ENCODE measurements at regions not wholly inside any gene's neighbourhood (a gene's known extent, or its start where the extent isn't known, plus 50 kb on each side); places are given as distances from the start of the nearest gene placed in this dataset.

GRCh38 chr10:128469515-128469914 is 343.3 kb upstream of the MKI67 start:
- POLR2A ChIA-PET, result no interaction called here
- no peaks in the 10 kb centered on the region for H3K79me2 ChIP-seq (ENCODE audit: control insufficient read depth, insufficient read depth, low read length)
- H2AFZ ChIP-seq (ENCODE audit: low read depth, low read length), result no peak overlapping the region
- BruUV-seq (replicated peaks), result no TSS peak
- no peak overlapping the region for H3K4me2 ChIP-seq (ENCODE audit: insufficient read depth, low read length)
- H3K4me1 ChIP-seq (ENCODE audit: control insufficient read depth, extremely low read depth, insufficient read depth, low read length), result no peaks in the 10 kb centered on the region
- DNase-seq (ENCODE audit: low read depth, low spot score), result no peak
- TF ChIP-seq FOS (IDR thresholded peaks at IDR 0.05; ENCODE audit: borderline replicate concordance, insufficient read depth, low read length) (no peak), POLR2AphosphoS5 (IDR thresholded peaks at IDR 0.05; ENCODE audit: insufficient read depth, low read depth, low read length) (no peak), EZH2 (IDR thresholded peaks at IDR 0.05; ENCODE audit: borderline replicate concordance, low read depth, low read length, severe bottlenecking) (no peak), JUN (IDR thresholded peaks at IDR 0.05; ENCODE audit: borderline replicate concordance, insufficient read depth, insufficient read length, low read depth) (no peak), POLR2A (IDR thresholded peaks at IDR 0.05; ENCODE audit: low read depth, low read length) (no peak), MAX (IDR thresholded peaks at IDR 0.05; ENCODE audit: insufficient read depth, insufficient read length) (no peak), MYC (IDR thresholded peaks at IDR 0.05; ENCODE audit: low read depth, low read length) (no peak), CTCF (IDR thresholded peaks at IDR 0.05; ENCODE audit: extremely low read depth in 1 of 2, insufficient read depth in 1 of 2, low read depth in 1 of 2, low read length in 2 of 2) (no peak), GATA2 (IDR thresholded peaks at IDR 0.05; ENCODE audit: insufficient read depth, insufficient read length, low read depth, low read length) (no peak)
- CTCF ChIA-PET, result no interaction called here
- FAIRE-seq, result no peak
- intact Hi-C loops (cut with micrococcal nuclease), result no loop called here
- H3K36me3 ChIP-seq (ENCODE audit: control insufficient read depth in 2 of 2, extremely low read depth in 1 of 2, insufficient read depth in 2 of 2, low read length in 2 of 2), result no peaks in the 10 kb centered on the region
- no peak overlapping the region for H3K9ac ChIP-seq (replicated peaks; ENCODE audit: extremely low read depth, insufficient read depth, low read length)
- no peak overlapping the region for H3K4me3 ChIP-seq (replicated peaks in 1 of 3; ENCODE audit: insufficient read depth in 1 of 3, low read depth in 1 of 3, low read length in 3 of 3)
- no peaks in the 10 kb centered on the region for H3K9me1 ChIP-seq (replicated peaks; ENCODE audit: control insufficient read depth, extremely low read depth, insufficient read depth, low read length)
- dilution Hi-C loops (cut with MboI; ENCODE audit: extremely low pct_ligation_motif_present, low sequenced_read_pairs), result no loop called here
- H3K27me3 ChIP-seq (ENCODE audit: control insufficient read depth in 2 of 2, insufficient read depth in 2 of 2, low read length in 2 of 2), result no peaks in the 10 kb centered on the region
- H4K20me1 ChIP-seq (replicated peaks; ENCODE audit: control insufficient read depth, extremely low read depth, insufficient read depth, low read length), result no peaks in the 10 kb centered on the region
- no peak overlapping the region for H3K27ac ChIP-seq (ENCODE audit: insufficient read depth, low read depth, low read length)
- peaks cover 2% of the 10 kb centered on the region for H3K9me3 ChIP-seq (replicated peaks; ENCODE audit: control insufficient read depth, insufficient read depth, low read length)
